ENCODE measurements at regions not wholly inside any gene's neighbourhood (a gene's known extent, or its start where the extent isn't known, plus 50 kb on each side); places are given as distances from the start of the nearest gene placed in this dataset.

DNA sequence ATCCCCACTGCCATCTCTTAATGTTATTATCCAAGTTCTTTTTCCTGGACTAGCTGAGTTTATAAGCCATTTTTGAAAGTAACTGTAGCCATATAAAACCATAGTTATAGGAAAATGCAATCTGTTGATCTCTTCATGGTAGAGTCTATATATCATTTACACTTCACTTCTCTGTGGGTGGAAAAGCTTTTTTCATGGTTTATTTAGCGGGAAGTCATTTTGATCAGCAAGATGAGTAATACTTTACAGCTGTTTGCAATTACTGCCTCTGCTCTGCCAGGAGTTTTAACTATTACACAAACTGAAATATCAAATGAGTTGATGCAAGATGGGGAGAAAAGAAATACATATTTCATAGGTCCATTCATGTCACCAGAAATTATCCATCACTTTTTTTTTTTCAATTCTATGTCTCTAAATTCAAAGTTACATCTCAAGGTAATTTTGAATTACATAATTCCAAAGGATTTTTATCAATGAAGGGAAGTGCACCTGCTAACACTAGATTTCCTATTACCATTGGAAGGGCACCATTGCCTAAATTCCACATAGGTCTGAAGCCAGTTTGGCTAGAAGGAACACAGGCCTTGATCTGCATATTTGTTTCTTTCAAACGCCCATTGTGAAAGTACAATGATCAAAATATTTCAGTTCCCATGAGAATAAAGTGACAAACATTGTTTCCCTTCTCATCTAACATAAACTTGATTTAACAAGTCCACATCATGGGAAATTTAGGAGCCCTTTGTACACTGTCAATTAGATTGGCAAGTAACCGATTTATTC lies 296.7 kb downstream of the ZNF326 start:
- BruUV-seq (replicated peaks) = no TSS peak
- no peak overlapping the region for H2AFZ ChIP-seq (ENCODE audit: low read depth, low read length, poor library complexity, severe bottlenecking)
- TF ChIP-seq CTCF (IDR thresholded peaks at IDR 0.05 in 2 of 3, conservative IDR thresholded peaks at IDR 0.05 in 1 of 3; ENCODE audit: borderline replicate concordance in 1 of 3, insufficient read depth in 1 of 3, low read depth in 2 of 3, low read length in 2 of 3) = no peak
- TF ChIP-seq ZNF274 (IDR thresholded peaks at IDR 0.05; ENCODE audit: low read depth, low read length) = no peak
- TF ChIP-seq, protein P1, sequence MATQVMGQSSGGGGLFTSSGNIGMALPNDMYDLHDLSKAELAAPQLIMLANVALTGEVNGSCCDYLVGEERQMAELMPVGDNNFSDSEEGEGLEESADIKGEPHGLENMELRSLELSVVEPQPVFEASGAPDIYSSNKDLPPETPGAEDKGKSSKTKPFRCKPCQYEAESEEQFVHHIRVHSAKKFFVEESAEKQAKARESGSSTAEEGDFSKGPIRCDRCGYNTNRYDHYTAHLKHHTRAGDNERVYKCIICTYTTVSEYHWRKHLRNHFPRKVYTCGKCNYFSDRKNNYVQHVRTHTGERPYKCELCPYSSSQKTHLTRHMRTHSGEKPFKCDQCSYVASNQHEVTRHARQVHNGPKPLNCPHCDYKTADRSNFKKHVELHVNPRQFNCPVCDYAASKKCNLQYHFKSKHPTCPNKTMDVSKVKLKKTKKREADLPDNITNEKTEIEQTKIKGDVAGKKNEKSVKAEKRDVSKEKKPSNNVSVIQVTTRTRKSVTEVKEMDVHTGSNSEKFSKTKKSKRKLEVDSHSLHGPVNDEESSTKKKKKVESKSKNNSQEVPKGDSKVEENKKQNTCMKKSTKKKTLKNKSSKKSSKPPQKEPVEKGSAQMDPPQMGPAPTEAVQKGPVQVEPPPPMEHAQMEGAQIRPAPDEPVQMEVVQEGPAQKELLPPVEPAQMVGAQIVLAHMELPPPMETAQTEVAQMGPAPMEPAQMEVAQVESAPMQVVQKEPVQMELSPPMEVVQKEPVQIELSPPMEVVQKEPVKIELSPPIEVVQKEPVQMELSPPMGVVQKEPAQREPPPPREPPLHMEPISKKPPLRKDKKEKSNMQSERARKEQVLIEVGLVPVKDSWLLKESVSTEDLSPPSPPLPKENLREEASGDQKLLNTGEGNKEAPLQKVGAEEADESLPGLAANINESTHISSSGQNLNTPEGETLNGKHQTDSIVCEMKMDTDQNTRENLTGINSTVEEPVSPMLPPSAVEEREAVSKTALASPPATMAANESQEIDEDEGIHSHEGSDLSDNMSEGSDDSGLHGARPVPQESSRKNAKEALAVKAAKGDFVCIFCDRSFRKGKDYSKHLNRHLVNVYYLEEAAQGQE (IDR thresholded peaks at IDR 0.05; ENCODE audit: low read depth) = no peak
- no peak for TF ChIP-seq POLR2A (IDR thresholded peaks at IDR 0.05; ENCODE audit: borderline replicate concordance, extremely low read depth, insufficient read depth, insufficient read length)
- TF ChIP-seq FOSL1 (IDR thresholded peaks at IDR 0.05; ENCODE audit: low read depth) = no peak
- TF ChIP-seq SRF (IDR thresholded peaks at IDR 0.05; ENCODE audit: low read depth) = no peak
- no peak for TF ChIP-seq EZH2phosphoT487 (IDR thresholded peaks at IDR 0.05; ENCODE audit: borderline replicate concordance)
- TF ChIP-seq ZBTB33 (IDR thresholded peaks at IDR 0.05; ENCODE audit: extremely low read depth, insufficient replicate concordance, low read length) = no peak
- TF ChIP-seq EZH2 (IDR thresholded peaks at IDR 0.05) = no peak
- no peak for TF ChIP-seq RAD21 (IDR thresholded peaks at IDR 0.05; ENCODE audit: low read depth)
- H3K4me1 ChIP-seq (ENCODE audit: control insufficient read depth in 1 of 2, insufficient read depth in 2 of 2, low read length in 2 of 2) = no peaks in the 10 kb centered on the region
- ChIA-PET POLR2A (no interaction called here), RAD21 (ENCODE audit: low non-redundant PET in 1 of 2, low total read pairs in 2 of 2, uncharacterized antibody in 2 of 2, unreplicated experiment in 2 of 2) (no interaction called here), CTCF (interaction anchor here (0.6 kb wide), 1 partner anchor 205 kb away, joined by 3 read pairs; no protein-coding TSS in a partner anchor)
- no peaks in the 10 kb centered on the region for H3K79me2 ChIP-seq (ENCODE audit: insufficient read depth, low read length)
- DNase-seq (ENCODE audit: low read depth, low spot score) (no peak), ATAC-seq (no peak)
- H3K27me3 ChIP-seq (ENCODE audit: insufficient read depth, low read length) = peaks cover 15% of the 10 kb centered on the region; the same call in 1 of the 2 replicates
- H3K4me3 ChIP-seq (replicated peaks in 1 of 2; ENCODE audit: low read depth in 1 of 2, low read length in 2 of 2) = no peak overlapping the region
- intact Hi-C loops (cut with micrococcal nuclease) = no loop called here
- H4K20me1 ChIP-seq (ENCODE audit: insufficient read depth) = no peaks in the 10 kb centered on the region
- H3K9ac ChIP-seq (ENCODE audit: low read length) = no peak overlapping the region
- no peaks in the 10 kb centered on the region for H3K36me3 ChIP-seq (ENCODE audit: control insufficient read depth in 1 of 2, insufficient read depth in 2 of 2, low read length in 2 of 2)
- no peak overlapping the region for H3K4me2 ChIP-seq (ENCODE audit: low read length)
- H3K27ac ChIP-seq (ENCODE audit: low read depth, low read length) = no peak overlapping the region
- no peaks in the 10 kb centered on the region for H3K9me2 ChIP-seq (ENCODE audit: insufficient read depth)
- H3K9me3 ChIP-seq (ENCODE audit: control insufficient read depth in 1 of 2, insufficient read depth in 1 of 2, low read depth in 1 of 2, low read length in 2 of 2) = no peaks in the 10 kb centered on the region
